ENCODE measurements at regions not wholly inside any gene's neighbourhood (a gene's known extent, or its start where the extent isn't known, plus 50 kb on each side); places are given as distances from the start of the nearest gene placed in this dataset.

GRCh38 chr10:28396331-28396730 lies 93.5 kb upstream of the MPP7 start:
- H3K23ac ChIP-seq (ENCODE audit: low read depth, low read length), result no peak overlapping the region
- H3K4me3 ChIP-seq (ENCODE audit: insufficient read depth, low read depth, low read length), result no peak overlapping the region
- dilution Hi-C loops (cut with HindIII; ENCODE audit: low sequenced_read_pairs, unreplicated experiment), result loop anchor here (25.0 kb wide), 1 partner anchor 134 kb away; no protein-coding TSS in a partner anchor
- H3K56ac ChIP-seq (ENCODE audit: extremely low read depth, insufficient read depth, low read length), result no peak overlapping the region
- H2BK120ac ChIP-seq (ENCODE audit: low read depth, low read length), result no peak overlapping the region
- no peak overlapping the region for H3K4ac ChIP-seq (ENCODE audit: low read depth, low read length)
- no peaks in the 10 kb centered on the region; the same call in 1 of the 2 replicates for H3K9me3 ChIP-seq (ENCODE audit: control insufficient read depth, insufficient read depth, low read length)
- DNase-seq, result no peak
- H3K27ac ChIP-seq (ENCODE audit: insufficient read depth, low read length), result no peak overlapping the region
- intact Hi-C loops (cut with micrococcal nuclease), result no loop called here
- TF ChIP-seq MXI1 (IDR thresholded peaks at IDR 0.05; ENCODE audit: borderline replicate concordance, low read depth, low read length), result no peak
- no peak for TF ChIP-seq CHD1 (IDR thresholded peaks at IDR 0.05; ENCODE audit: low read depth, low read length)
- no peak for TF ChIP-seq BHLHE40 (IDR thresholded peaks at IDR 0.05; ENCODE audit: low read depth, low read length)
- no peak for TF ChIP-seq CEBPB (IDR thresholded peaks at IDR 0.05; ENCODE audit: low read depth, low read length)
- no peak for TF ChIP-seq RCOR1 (IDR thresholded peaks at IDR 0.05; ENCODE audit: insufficient replicate concordance, low read length)
- TF ChIP-seq ELK1 (IDR thresholded peaks at IDR 0.05; ENCODE audit: borderline replicate concordance, low read depth, low read length), result no peak
- no peak for TF ChIP-seq MAFK (IDR thresholded peaks at IDR 0.05; ENCODE audit: low read depth, low read length)
- TF ChIP-seq MAZ (IDR thresholded peaks at IDR 0.05; ENCODE audit: borderline replicate concordance, low read depth, low read length), result no peak
- TF ChIP-seq FOS (IDR thresholded peaks at IDR 0.05; ENCODE audit: low read depth, low read length), result no peak
- BruUV-seq (replicated peaks), result no TSS peak
- no peak overlapping the region for H4K91ac ChIP-seq (ENCODE audit: insufficient read depth, low read depth, low read length)
- H2BK15ac ChIP-seq (ENCODE audit: low read depth, low read length), result no peak overlapping the region
- H3K9ac ChIP-seq (ENCODE audit: low read depth, low read length), result no peak overlapping the region
- H2BK20ac ChIP-seq (ENCODE audit: low read depth, low read length), result no peak overlapping the region
- no peak overlapping the region for H2AFZ ChIP-seq (replicated peaks; ENCODE audit: low read length, poor library complexity)
- H2BK5ac ChIP-seq (ENCODE audit: low read depth, low read length, poor library complexity, severe bottlenecking), result no peak overlapping the region
- H2AK9ac ChIP-seq (replicated peaks; ENCODE audit: low read depth, low read length, poor library complexity), result no peak overlapping the region
- H3K18ac ChIP-seq (ENCODE audit: low read depth, low read length), result no peak overlapping the region
- WGBS, 2 experiments (ENCODE audit: extremely low coverage in 2 of 2, insufficient read length in 1 of 2), result no CpG with 5 or more reads among the region's 4 CpGs
- peaks cover 10% of the 10 kb centered on the region for H3K27me3 ChIP-seq (ENCODE audit: control insufficient read depth, insufficient read depth, low read length)
- H2AK5ac ChIP-seq (ENCODE audit: low read depth, low read length), result no peak overlapping the region
- H3K14ac ChIP-seq (replicated peaks; ENCODE audit: low read depth, low read length), result no peak overlapping the region
- H4K20me1 ChIP-seq (ENCODE audit: insufficient read depth, low read length), result no peaks in the 10 kb centered on the region
- CTCF ChIA-PET, result interaction anchor here (1.0 kb wide), 1 partner anchor 145 kb away, joined by 3 read pairs; no protein-coding TSS in a partner anchor
- in situ Hi-C loops (cut with MboI; ENCODE audit: low sequenced_read_pairs), result loop anchor here (25.0 kb wide), 1 partner anchor 659 kb away; the partner anchor contains the start of gene MKX
- no peaks in the 10 kb centered on the region for H3K9me1 ChIP-seq (ENCODE audit: insufficient read depth, low read length)
- no peaks in the 10 kb centered on the region for H3K36me3 ChIP-seq (ENCODE audit: control insufficient read depth, insufficient read depth, low read length)
- H3K4me2 ChIP-seq (ENCODE audit: low read depth, low read length), result no peak overlapping the region
- H4K5ac ChIP-seq (ENCODE audit: low read depth, low read length), result no peak overlapping the region
- H3K4me1 ChIP-seq (ENCODE audit: control insufficient read depth, insufficient read depth, low read length), result no peaks in the 10 kb centered on the region
- POLR2A ChIA-PET (ENCODE audit: unreplicated experiment), result no interaction called here
- no peak overlapping the region for H4K8ac ChIP-seq (ENCODE audit: low read depth in 2 of 2, low read length in 2 of 2)
- no peak for ATAC-seq (ENCODE audit: low read depth)
- no peaks in the 10 kb centered on the region for H3K79me1 ChIP-seq (ENCODE audit: low read depth in 1 of 2, low read length in 2 of 2)

Measured in IMR-90 (cell line).